ENCODE measurements at regions not wholly inside any gene's neighbourhood (a gene's known extent, or its start where the extent isn't known, plus 50 kb on each side); places are given as distances from the start of the nearest gene placed in this dataset.

DNA sequence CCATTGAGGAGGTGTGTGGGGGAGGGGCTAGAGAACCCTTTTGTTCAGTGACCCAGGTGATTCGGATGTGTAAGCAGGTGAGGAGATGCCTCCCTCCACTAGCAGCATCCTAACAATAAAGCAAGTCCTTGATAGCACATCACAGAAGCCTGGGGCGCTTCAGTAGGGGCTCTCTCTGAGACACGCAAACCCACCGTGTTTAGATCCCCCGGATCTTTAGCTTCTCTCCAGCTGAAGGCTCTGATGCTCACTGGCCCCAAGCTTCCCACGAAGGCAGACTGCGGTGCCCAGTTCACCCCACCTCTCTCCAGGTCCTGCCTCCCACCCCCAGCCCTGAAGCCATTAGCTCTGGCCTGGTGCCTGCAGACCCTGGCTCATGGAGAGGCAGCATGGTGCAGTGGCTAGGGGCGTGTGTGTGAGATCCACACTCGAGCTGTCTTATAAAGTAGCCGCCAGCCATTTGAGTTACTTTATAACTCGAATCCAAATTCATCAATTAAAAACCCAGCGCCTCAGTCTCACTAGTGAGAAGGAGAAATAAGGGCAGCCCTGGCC lies 204.7 kb upstream of the TNRC6C start:
- TF ChIP-seq SAFB2 (IDR thresholded peaks at IDR 0.05; ENCODE audit: borderline replicate concordance, low read depth, low read length, severe bottlenecking) (no peak), NR2C2 (CRISPR knock-in tag; IDR thresholded peaks at IDR 0.05) (no peak), NR2C2 (tag; IDR thresholded peaks at IDR 0.05) (no peak), POLR2A (conservative IDR thresholded peaks at IDR 0.05) (no peak), PTRF (tag; IDR thresholded peaks at IDR 0.05) (no peak), PCBP2 (IDR thresholded peaks at IDR 0.05; ENCODE audit: low read depth, low read length, poor library complexity, severe bottlenecking) (no peak), TCF3 (CRISPR knock-in tag; IDR thresholded peaks at IDR 0.05) (no peak), CTCF (IDR thresholded peaks at IDR 0.05 in 2 of 3, conservative IDR thresholded peaks at IDR 0.05 in 1 of 3; ENCODE audit: insufficient read depth in 2 of 3, low read depth in 1 of 3, low read length in 3 of 3) (no peak), HNRNPL (IDR thresholded peaks at IDR 0.05; ENCODE audit: low read depth, low read length) (no peak), MAZ (CRISPR knock-in tag; conservative IDR thresholded peaks at IDR 0.05 in 1 of 2, IDR thresholded peaks at IDR 0.05 in 1 of 2) (no peak)
